H1 (cell line): ENCODE measurements at regions not wholly inside any gene's neighbourhood (a gene's known extent, or its start where the extent isn't known, plus 50 kb on each side); places are given as distances from the start of the nearest gene placed in this dataset.

Source experiments
- POLR2AphosphoS5 ChIP-seq: IDR thresholded peaks from 2 replicates; pipeline ENCODE4 v1.6.1; 2011; ENCODE audit warnings: low read depth, low read length

DNA sequence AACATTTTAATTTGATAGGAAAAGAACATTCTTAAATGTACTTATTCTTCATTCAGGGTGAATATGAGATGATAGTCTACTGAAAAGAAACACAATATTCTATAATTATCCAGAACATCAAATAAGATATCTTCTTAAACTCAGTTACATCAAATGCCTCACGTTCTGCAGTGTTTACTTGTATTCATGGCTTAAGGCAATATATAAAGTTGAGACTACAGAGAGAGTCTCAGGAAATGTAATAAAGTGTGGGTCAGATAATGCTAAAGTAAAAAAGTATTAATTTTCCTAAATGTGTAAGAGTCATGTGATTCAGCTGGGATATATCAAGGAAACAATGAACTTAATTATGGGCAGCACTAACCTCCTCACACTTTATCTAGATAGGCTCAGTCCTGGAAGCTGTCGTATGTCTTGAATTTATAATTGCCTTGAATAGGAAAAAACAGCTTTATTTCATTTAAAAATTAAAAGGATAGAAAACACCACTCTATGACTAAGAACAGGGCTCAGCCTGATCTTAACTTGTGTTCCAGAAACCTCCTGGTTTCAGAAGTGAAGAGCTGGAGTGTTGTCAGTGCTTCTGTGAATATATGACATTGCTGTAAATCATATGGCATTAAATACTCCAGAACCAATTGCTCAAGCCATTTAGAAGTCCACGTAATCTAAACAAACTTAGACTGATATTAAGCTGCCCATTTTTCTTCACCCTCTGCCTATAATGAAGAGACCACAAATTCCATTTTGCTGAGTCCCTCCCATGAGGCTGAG, 240.2 kb downstream of the FSIP2 start (continued):
- TF ChIP-seq POLR2AphosphoS5, result no peak
